ENCODE measurements at regions not wholly inside any gene's neighbourhood (a gene's known extent, or its start where the extent isn't known, plus 50 kb on each side); places are given as distances from the start of the nearest gene placed in this dataset.

- no peak for DNase-seq (ENCODE audit: low read depth)
Observed at GRCh38 chr14:31943861-31944255, 133.2 kb upstream of the ARHGAP5 start.

GRCh38 chr14:31944256-31945073, 132.6 kb upstream of the ARHGAP5 start:
- no peak for DNase-seq (ENCODE audit: low read depth)

GRCh38 chr14:31945074-31945613, 132.0 kb upstream of the ARHGAP5 start:
- no peak for DNase-seq (ENCODE audit: low read depth)

GRCh38 chr14:31945701-31946100, 131.4 kb upstream of the ARHGAP5 start:
- DNase-seq (ENCODE audit: low read depth) = no peak

GRCh38 chr14:31947076-31947475, 130.0 kb upstream of the ARHGAP5 start:
- no peak for DNase-seq (ENCODE audit: low read depth)

- no peak for DNase-seq (ENCODE audit: low read depth)
Observed at GRCh38 chr14:31947680-31948595, 129.2 kb upstream of the ARHGAP5 start.

- DNase-seq (ENCODE audit: low read depth) = peak; percentile 78
Observed at GRCh38 chr14:31949709-31950108, 127.4 kb upstream of the ARHGAP5 start.

- DNase-seq (ENCODE audit: low read depth) = no peak
Observed at GRCh38 chr14:31950331-31950730, 126.8 kb upstream of the ARHGAP5 start.

- peak; percentile 65 for DNase-seq (ENCODE audit: low read depth)
Observed at GRCh38 chr14:31950764-31951637, 126.1 kb upstream of the ARHGAP5 start.

GRCh38 chr14:31951638-31951964, 125.5 kb upstream of the ARHGAP5 start:
- DNase-seq (ENCODE audit: low read depth) = no peak

GRCh38 chr14:31952573-31952972, 124.5 kb upstream of the ARHGAP5 start:
- DNase-seq (ENCODE audit: low read depth) = no peak

GRCh38 chr14:31953210-31953609, 123.9 kb upstream of the ARHGAP5 start:
- DNase-seq (ENCODE audit: low read depth) = no peak

- no peak for DNase-seq (ENCODE audit: low read depth)
Observed at GRCh38 chr14:31954991-31955390, 122.1 kb upstream of the ARHGAP5 start.

GRCh38 chr14:31955936-31956579, 121.0 kb upstream of the ARHGAP5 start:
- DNase-seq (ENCODE audit: low read depth) = no peak

GRCh38 chr14:31957565-31957964, 119.5 kb upstream of the ARHGAP5 start:
- no peak for DNase-seq (ENCODE audit: low read depth)

GRCh38 chr14:31960039-31960438, 117.1 kb upstream of the ARHGAP5 start:
- DNase-seq (ENCODE audit: low read depth) = no peak

GRCh38 chr14:31961896-31962295, 115.2 kb upstream of the ARHGAP5 start:
- DNase-seq (ENCODE audit: low read depth) = no peak

GRCh38 chr14:31962920-31963319, 114.2 kb upstream of the ARHGAP5 start:
- DNase-seq (ENCODE audit: low read depth) = no peak

- DNase-seq (ENCODE audit: low read depth) = no peak
Observed at GRCh38 chr14:31963587-31963986, 113.5 kb upstream of the ARHGAP5 start.

- DNase-seq (ENCODE audit: low read depth) = no peak
Observed at GRCh38 chr14:31964490-31964889, 112.6 kb upstream of the ARHGAP5 start.

GRCh38 chr14:31965071-31965734, 111.9 kb upstream of the ARHGAP5 start:
- peak; percentile 41 for DNase-seq (ENCODE audit: low read depth)

Data from M059J (cell line).